Heart left ventricle (tissue), 16 donors: ENCODE measurements at regions not wholly inside any gene's neighbourhood (a gene's known extent, or its start where the extent isn't known, plus 50 kb on each side); places are given as distances from the start of the nearest gene placed in this dataset.

Experiments used
- ATAC-seq, 4 donors: fragments of 200-7000 bp; cut with Tn5 transposase; one replicate each; pipeline ENCODE4 v1.9.1; 2020 to 2022; ENCODE audit warnings: moderate library complexity in 4 of 4, mild to moderate bottlenecking in 3 of 4, moderate number of reproducible peaks in 1 of 4
- DNase-seq, 5 donors: peaks; one replicate each; pipeline ENCODE4 v3.0.0-alpha.2; 2020
- H3K27ac ChIP-seq, 12 donors: fragments of 200-600 bp; sonication (generic) in 4 of 12; one replicate each; pipeline versions ENCODE4 v1.5.0 to v1.8.0; 2016 to 2022; ENCODE audit warnings: mild to moderate bottlenecking in 2 of 12
- H3K27me3 ChIP-seq, 9 donors: fragments of 200-600 bp; sonication (generic) in 2 of 9; one replicate each; pipeline versions ENCODE4 v1.5.1 to v1.8.0; 2016 to 2022; ENCODE audit warnings: mild to moderate bottlenecking in 3 of 9
- H3K36me3 ChIP-seq, 9 donors: fragments of 200-600 bp; sonication (generic) in 2 of 9; one replicate each; pipeline versions ENCODE4 v1.5.0 to v1.8.0; 2018 to 2022; ENCODE audit warnings: mild to moderate bottlenecking in 2 of 9
- H3K4me1 ChIP-seq, 12 donors: fragments of 200-600 bp; sonication (generic) in 4 of 12; one replicate each; pipeline versions ENCODE4 v1.5.0 to v1.8.0; 2016 to 2022; ENCODE audit warnings: mild to moderate bottlenecking in 3 of 12
- H3K4me3 ChIP-seq, 12 donors: fragments of 200-600 bp; sonication (generic) in 4 of 12; one replicate each; pipeline versions ENCODE4 v1.5.0 to v1.8.0; 2017 to 2022; ENCODE audit warnings: mild to moderate bottlenecking in 9 of 12, moderate library complexity in 4 of 12
- H3K9me3 ChIP-seq, 12 donors: fragments of 200-600 bp; sonication (generic) in 4 of 12; one replicate each; pipeline versions ENCODE4 v1.5.0 to v1.8.0; 2016 to 2022; ENCODE audit warnings: mild to moderate bottlenecking in 1 of 12
- POLR2A ChIP-seq, 2 donors: fragments of 450-650 bp; IDR thresholded peaks; one replicate each; pipeline ENCODE4 v1.6.1; 2017; ENCODE audit warnings: antibody characterized with exemption in 2 of 2, mild to moderate bottlenecking in 2 of 2, moderate library complexity in 2 of 2
- WGBS, 4 donors: extraction: QIAGEN DNeasy Blood & Tissue Kit in 2 of 4; methylation state at CpG; one replicate each; pipeline versions ENCODE4 v1.1.5 to v1.1.7; 2013 to 2018; 5-methylcytosine and 5-hydroxymethylcytosine counted together
- intact Hi-C, 10 donors: fragments of 100-400 bp; cut with DNase I; formaldehyde crosslinking; loops; one replicate each; pipeline versions ENCODE4 v1.11.1 to v1.14.2; 2022
- TF ChIP-seq, protein P1 (sequence below), 12 donors: fragments of 200-600 bp; sonication (generic) in 4 of 12; IDR thresholded peaks; one replicate each; pipeline versions ENCODE4 v1.5.0 to v1.8.0; 2018 to 2022; ENCODE audit warnings: antibody characterized with exemption in 12 of 12, mild to moderate bottlenecking in 5 of 12
- donor health status: ischemic (EF 13 %, LVEDD 7.1; RV severe dilation, severe dysfunction).
- donor health status: healthy with polysubstance abuse.
- donor health status: DM: no; HTN: yes; CAD: no.
- donor health status: DM: no; HTN: no; CAD: no.
- donor health status: ischemic (EF 25% LVEDD 6.9; RV normal size, moderate dysfunction).
- donor health status: ischemic (EF 25% LVEDD 5.7; RV mildly dilated, moderate dysfunction).
- donor health status: healthy.
- donor health status: DM: yes; HTN: yes; CAD: no.
- donor health status: ischemic (EF 35%, LVEDD 5.7; RV mildly dilated, moderate dysfunction).
- donor health status: nonischemic (EF 11% LVEDD 7.7; RV severe dilation, severe dysfunction).
- donor health status: DM: yes; HTN: yes; CAD: no.
- donor health status: PGD.
- donor health status: ischemic (EF 29% LVEDD 5.4; RV normal size, mild dysfunction).
- donor health status: nonischemic (EF 23%, LVEDD 6.1; RV moderate dilation, normal function).

DNA sequence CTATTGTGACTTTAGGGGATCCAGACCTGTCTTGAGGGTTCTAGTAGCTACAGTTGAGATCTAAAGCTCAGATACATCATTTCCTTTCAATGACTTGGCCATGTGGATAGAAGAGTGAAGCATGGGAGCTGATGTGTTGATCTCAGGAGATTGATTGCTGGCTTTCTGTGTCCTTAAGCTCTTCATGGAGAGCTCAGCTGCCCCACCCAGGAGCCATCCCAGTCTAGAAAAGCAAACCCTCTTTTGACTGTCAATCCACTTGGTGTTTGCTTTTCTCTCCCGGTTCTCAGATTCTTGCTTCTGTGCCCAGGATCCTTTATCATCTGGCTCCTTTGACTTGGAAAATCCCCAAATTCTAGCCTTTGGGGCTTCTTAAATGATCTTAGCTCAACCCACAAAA, 87.2 kb downstream of the ATP1A1 start:
- no peak for ATAC-seq

DNA sequence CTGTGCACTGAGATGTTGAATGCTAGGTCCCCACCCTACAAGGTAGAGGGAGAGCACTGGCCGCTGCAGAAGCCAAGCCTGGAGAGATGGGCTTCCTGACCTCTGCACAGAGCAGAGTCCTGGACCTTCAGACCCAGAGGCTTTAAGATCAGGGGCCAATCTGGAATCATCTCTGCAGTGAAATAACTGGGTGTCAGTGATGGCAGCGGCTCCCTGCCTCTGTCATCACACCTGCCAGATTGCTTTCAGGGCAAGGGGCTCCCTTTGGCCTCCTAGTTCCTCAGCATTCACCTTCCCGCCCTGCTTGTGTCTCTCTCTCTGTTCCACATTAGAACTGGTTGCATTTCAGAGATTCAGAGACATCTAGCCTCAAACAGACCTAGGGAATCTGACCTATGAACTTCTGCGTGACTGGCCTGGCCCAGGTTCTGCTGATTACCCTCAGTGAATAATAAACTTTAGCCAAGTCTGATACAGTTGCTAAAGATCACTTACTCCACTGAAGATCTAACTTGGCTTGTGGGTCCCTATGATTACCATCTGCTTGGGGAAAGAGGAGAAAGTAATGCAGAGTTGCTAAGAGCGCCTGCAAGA, 87.8 kb downstream of the ATP1A1 start:
- H3K9me3 ChIP-seq, result peaks cover 0 to 6% (median 0%) of the 10 kb centered on the region in 12 donors
- no peaks in the 10 kb centered on the region for H3K27me3 ChIP-seq
- ATAC-seq (no peak), DNase-seq (no peak)
- no peak for TF ChIP-seq POLR2A (IDR thresholded peaks at IDR 0.05)
- TF ChIP-seq, protein P1, sequence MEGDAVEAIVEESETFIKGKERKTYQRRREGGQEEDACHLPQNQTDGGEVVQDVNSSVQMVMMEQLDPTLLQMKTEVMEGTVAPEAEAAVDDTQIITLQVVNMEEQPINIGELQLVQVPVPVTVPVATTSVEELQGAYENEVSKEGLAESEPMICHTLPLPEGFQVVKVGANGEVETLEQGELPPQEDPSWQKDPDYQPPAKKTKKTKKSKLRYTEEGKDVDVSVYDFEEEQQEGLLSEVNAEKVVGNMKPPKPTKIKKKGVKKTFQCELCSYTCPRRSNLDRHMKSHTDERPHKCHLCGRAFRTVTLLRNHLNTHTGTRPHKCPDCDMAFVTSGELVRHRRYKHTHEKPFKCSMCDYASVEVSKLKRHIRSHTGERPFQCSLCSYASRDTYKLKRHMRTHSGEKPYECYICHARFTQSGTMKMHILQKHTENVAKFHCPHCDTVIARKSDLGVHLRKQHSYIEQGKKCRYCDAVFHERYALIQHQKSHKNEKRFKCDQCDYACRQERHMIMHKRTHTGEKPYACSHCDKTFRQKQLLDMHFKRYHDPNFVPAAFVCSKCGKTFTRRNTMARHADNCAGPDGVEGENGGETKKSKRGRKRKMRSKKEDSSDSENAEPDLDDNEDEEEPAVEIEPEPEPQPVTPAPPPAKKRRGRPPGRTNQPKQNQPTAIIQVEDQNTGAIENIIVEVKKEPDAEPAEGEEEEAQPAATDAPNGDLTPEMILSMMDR (IDR thresholded peaks at IDR 0.05), result no peak
- intact Hi-C loops, result no loop called here
- no peak overlapping the region for H3K27ac ChIP-seq
- peaks cover 0 to 6% (median 0%) of the 10 kb centered on the region in 12 donors for H3K4me1 ChIP-seq
- 86 to 96% (median 91%) methylated on average over 5 of the region's 5 CpGs for WGBS, 4 donors
- H3K36me3 ChIP-seq, result no peaks in the 10 kb centered on the region
- H3K4me3 ChIP-seq, result no peak overlapping the region

More for the DNA sequence above, 87.2 kb downstream of the ATP1A1 start:
- Histone ChIP-seq H3K9me3 (peaks cover 0 to 6% (median 0%) of the 10 kb centered on the region in 12 donors), H3K4me1 (peaks cover 0 to 6% (median 0%) of the 10 kb centered on the region in 12 donors), H3K4me3 (no peak overlapping the region), H3K27me3 (no peaks in the 10 kb centered on the region), H3K36me3 (no peaks in the 10 kb centered on the region), H3K27ac (no peak overlapping the region)
- DNase-seq, result no peak
- intact Hi-C loops, result no loop called here
- 19 to 48% (median 27%) methylated on average over 1 of the region's 1 CpG for WGBS, 4 donors
- TF ChIP-seq, protein P1 (IDR thresholded peaks at IDR 0.05), result no peak
- TF ChIP-seq POLR2A (IDR thresholded peaks at IDR 0.05), result no peak

- DNase-seq (no peak), ATAC-seq (no peak)
- no peak for TF ChIP-seq POLR2A (IDR thresholded peaks at IDR 0.05)
- TF ChIP-seq, protein P1 (IDR thresholded peaks at IDR 0.05), result no peak
- intact Hi-C loops, result no loop called here
- Histone ChIP-seq H3K4me3 (no peak overlapping the region), H3K9me3 (peaks cover 0 to 6% (median 0%) of the 10 kb centered on the region in 12 donors), H3K27me3 (no peaks in the 10 kb centered on the region), H3K36me3 (no peaks in the 10 kb centered on the region), H3K27ac (no peak overlapping the region), H3K4me1 (peaks cover 0 to 6% (median 0%) of the 10 kb centered on the region in 12 donors)
- WGBS, 4 donors, result 89 to 98% (median 95%) methylated on average over 5 of the region's 5 CpGs
Measured at GRCh38 chr1:116461723-116462122, 88.7 kb downstream of the ATP1A1 start.

DNA sequence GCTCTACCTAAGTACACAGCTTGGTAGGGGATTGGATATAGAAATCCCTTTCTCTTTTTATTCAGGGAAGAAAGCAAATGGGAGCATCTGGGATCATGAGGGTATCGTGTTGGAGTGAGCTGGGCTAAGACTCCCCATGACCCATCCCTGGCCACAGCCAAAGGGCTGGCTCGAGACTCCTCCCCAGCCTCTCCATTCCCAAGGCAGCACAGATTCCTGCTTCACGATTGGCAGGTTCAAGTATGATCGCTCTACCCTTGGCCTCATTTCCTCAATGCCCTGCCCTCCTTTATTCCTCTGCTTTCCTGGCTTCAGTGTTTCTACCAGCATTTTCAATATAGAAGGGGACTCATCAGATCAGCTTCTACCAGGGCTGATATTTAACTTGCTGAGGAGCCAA, 89.7 kb downstream of the ATP1A1 start:
- no peak overlapping the region for H3K4me3 ChIP-seq
- WGBS, 4 donors, result 71 to 84% (median 81%) methylated on average over 4 of the region's 4 CpGs
- intact Hi-C loops, result no loop called here
- H3K4me1 ChIP-seq, result peaks cover 0 to 1% (median 0%) of the 10 kb centered on the region in 12 donors
- H3K27me3 ChIP-seq, result no peaks in the 10 kb centered on the region
- H3K36me3 ChIP-seq, result no peaks in the 10 kb centered on the region
- H3K27ac ChIP-seq, result no peak overlapping the region
- TF ChIP-seq, protein P1 (IDR thresholded peaks at IDR 0.05), result no peak
- TF ChIP-seq POLR2A (IDR thresholded peaks at IDR 0.05), result no peak
- DNase-seq (no peak), ATAC-seq (no peak)
- no peaks in the 10 kb centered on the region for H3K9me3 ChIP-seq
